Putamen (tissue), 1 donor: ENCODE measurements at regions not wholly inside any gene's neighbourhood (a gene's known extent, or its start where the extent isn't known, plus 50 kb on each side); places are given as distances from the start of the nearest gene placed in this dataset.
"Not testable (repeated sequence)": the region's sequence is repeated elsewhere in the genome, so short reads cannot be mapped to it uniquely, and the experiment has no call there.

Source experiments
- DNase-seq: peaks from one replicate; pipeline ENCODE4 v3.0.0-alpha.2; 2016; ENCODE audit warnings: low spot score

GRCh38 chr5:168126606-168127005 is 164.8 kb upstream of the WWC1 start:
- DNase-seq: no peak

DNA sequence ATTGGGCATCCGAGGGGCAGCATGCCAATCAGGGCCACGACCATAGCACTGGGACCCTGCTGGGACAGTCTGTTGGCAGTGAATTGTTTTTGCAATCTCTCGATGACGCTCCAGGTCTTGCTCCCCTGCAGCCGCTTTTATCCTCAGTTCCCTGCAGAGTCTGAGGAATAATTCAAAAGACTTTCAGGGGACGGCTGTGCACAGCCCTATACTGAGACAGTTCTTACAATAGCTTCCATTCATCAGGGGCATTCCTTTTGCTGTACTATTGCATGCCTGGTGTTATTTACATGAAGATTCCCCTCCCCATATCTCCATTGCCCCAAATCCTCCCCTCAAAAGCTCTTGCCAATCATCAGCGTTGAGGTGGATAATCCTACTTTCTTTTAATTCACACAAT is 163.3 kb upstream of the WWC1 start:
- no peak for DNase-seq

DNA sequence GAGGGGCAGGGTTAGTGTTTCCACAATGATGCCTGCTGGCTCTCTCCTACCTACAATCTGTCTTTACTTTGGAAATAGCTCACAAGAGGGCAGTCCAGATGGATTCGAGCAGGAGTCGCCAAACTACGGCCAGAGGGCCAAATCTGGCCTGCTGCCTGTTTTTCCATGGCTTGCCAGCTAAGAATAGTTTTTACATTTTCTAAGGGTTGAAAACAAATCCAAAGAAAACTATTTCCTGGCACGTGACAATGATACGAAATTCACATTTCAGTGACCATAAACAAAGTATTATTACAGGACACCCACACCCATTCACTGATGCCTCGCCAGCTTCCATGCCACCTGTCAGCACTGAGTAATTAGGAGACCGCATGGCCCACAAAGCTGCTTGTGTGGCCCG is 162.9 kb upstream of the WWC1 start:
- no peak for DNase-seq

- DNase-seq: no peak
Measured at GRCh38 chr5:168131519-168131918, 159.9 kb upstream of the WWC1 start.

- DNase-seq: no peak
Measured at GRCh38 chr5:168132241-168132641, 159.2 kb upstream of the WWC1 start.

DNA sequence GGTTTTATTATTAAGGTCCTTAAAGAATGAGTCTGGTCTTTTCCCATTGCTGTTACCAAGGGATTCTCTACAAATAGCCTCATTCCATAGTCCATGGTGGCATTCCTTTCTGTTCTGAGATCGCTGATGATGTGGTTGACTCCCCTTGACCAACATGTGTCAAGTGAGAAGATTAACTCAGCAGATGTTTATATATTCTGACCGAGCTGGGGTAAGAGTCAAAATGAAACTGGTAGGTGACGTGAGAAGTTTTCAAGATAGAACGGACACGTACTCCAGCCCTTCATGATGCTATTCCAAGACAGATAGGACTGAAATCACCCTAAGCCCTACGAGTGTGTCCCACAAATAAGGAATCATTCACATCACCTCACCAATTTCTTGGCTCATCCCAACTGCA is 155.5 kb upstream of the WWC1 start:
- DNase-seq: no peak

- no peak for DNase-seq
Measured at GRCh38 chr5:168136340-168136739, 155.1 kb upstream of the WWC1 start.

GRCh38 chr5:168137265-168137664 is 154.2 kb upstream of the WWC1 start:
- DNase-seq: no peak

- DNase-seq: no peak
Measured at GRCh38 chr5:168140241-168140640, 151.2 kb upstream of the WWC1 start.

DNA sequence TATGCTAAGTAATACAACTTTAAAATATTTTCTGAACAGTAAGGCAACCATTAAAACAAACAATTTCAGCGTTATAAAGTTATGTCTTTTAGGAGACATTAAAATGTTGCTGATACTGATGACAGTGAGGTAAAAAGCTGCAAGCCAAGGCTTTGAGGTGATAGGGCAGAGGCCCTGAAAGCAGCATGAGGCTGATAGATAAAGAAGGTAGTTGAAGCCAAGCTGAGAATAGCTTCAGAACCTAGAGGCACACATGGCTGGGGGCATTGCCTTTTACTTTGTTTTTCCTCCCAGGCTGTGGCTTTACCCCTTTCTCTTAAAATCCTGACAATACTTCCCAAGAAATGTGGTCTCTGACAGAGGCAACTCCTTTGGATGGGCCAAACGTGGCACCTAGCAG is 149.0 kb upstream of the WWC1 start:
- DNase-seq: no peak

GRCh38 chr5:168143521-168143920 is 147.9 kb upstream of the WWC1 start:
- not testable (repeated sequence) for DNase-seq

- DNase-seq: peak; percentile 40
Measured at GRCh38 chr5:168147106-168147505, 144.3 kb upstream of the WWC1 start.

- DNase-seq: no peak
Measured at GRCh38 chr5:168147568-168148360, 143.7 kb upstream of the WWC1 start.

DNA sequence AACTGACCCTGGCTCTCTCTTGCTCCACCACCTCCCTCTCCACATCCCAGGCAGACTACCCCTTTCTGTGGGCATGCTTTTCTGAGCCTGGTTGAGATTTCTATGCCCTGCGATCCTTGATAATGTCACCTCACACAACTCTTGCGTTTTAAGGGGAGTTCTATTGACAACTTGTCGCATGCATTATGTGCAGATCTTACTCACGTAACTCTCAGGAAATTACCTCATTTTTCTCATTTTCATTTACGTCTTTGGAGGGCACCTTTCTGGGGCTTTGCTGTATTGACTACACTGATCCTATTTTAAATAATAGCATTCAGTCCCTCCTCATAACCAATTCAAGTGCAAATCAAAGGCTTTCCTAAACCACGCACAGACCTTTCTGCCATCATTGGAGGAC is 140.4 kb upstream of the WWC1 start:
- DNase-seq: no peak

GRCh38 chr5:168152660-168153059 is 138.8 kb upstream of the WWC1 start:
- no peak for DNase-seq

GRCh38 chr5:168153263-168153875 is 138.1 kb upstream of the WWC1 start:
- DNase-seq: no peak

DNA sequence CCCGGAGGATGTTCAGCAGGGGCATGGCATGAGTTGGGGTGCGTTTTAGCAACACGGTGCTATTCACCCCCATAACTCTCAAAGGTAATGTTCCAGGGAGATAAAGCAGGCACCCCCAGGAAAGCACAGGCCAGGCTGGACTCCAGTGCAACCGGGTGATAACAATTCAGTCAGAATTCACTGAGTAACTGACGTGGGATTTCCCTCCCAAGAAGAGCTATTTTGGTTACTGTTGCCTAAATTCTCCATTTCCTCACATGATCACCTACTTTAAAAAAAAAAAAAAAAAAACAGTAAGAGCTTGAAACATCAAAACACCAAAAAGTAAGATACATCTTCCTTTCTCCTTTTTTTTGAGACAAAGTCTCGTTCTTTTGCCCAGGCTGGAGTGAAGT is 137.6 kb upstream of the WWC1 start:
- no peak for DNase-seq

GRCh38 chr5:168155585-168155984 is 135.9 kb upstream of the WWC1 start:
- no peak for DNase-seq

GRCh38 chr5:168156170-168156569 is 135.3 kb upstream of the WWC1 start:
- DNase-seq: no peak

DNA sequence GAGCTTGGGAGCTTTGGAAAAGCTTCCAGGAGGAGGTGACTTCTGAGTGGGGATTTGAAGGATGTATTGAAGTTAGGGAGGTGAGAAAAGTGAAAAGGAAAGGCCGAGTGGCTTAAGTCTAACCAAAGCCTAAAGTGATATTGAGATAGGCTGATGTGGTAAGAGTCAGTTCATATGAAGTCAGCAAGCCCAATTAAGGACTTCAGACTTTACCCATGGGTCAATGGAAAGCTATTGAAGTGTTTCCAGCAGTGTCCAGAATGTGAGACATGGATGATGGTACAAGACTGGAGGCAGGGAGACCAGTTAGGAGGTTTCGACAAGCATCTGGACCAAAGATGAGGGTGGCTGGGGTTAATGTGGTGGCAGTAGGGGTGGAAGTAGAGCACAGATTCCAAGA is 134.3 kb upstream of the WWC1 start:
- no peak for DNase-seq

GRCh38 chr5:168159425-168159824 is 132.0 kb upstream of the WWC1 start:
- DNase-seq: no peak

DNA sequence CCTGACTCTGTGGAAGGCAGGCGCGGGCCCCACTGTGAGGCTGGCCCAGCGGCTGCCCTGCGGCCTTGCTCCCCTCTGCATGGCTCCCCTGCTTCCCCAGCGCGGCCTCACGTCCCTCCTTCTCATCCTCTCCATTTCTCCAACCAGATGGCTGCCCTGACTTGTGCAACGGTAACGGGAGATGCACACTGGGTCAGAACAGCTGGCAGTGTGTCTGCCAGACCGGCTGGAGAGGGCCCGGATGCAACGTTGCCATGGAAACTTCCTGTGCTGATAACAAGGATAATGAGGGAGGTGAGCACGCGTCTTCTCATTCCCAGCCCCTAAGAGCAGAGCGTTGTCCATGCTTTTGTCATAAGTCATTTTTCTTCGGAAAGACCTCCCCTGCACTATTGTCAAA is 129.0 kb upstream of the WWC1 start:
- DNase-seq: no peak

GRCh38 chr5:168163966-168164365 is 127.5 kb upstream of the WWC1 start:
- DNase-seq: no peak
